HepG2 (cell line): ENCODE measurements at regions not wholly inside any gene's neighbourhood (a gene's known extent, or its start where the extent isn't known, plus 50 kb on each side); places are given as distances from the start of the nearest gene placed in this dataset.

Experiments
- ASH2L ChIP-seq: fragments of 300-600, 200-600 bp; sonication (generic); IDR thresholded peaks from 2 replicates; pipeline ENCODE4 v1.7.0; 2017; ENCODE audit warnings: low read depth, mild to moderate bottlenecking, moderate library complexity, mixed read lengths, low read length; ENCODE audit not compliant: insufficient read length
- ATM ChIP-seq: fragments of 450-650 bp; IDR thresholded peaks from 2 replicates; pipeline ENCODE4 v1.7.1; 2017; ENCODE audit warnings: mild to moderate bottlenecking, borderline replicate concordance
- HHEX ChIP-seq: IDR thresholded peaks from 2 replicates; pipeline ENCODE4 v1.6.1; 2016; ENCODE audit warnings: control low read depth
- HNRNPUL1 ChIP-seq: fragments of 200-400 bp; formaldehyde crosslinking; IDR thresholded peaks from 2 replicates; pipeline ENCODE4 v1.6.1; 2017; ENCODE audit warnings: low read depth, mild to moderate bottlenecking, low read length, moderate library complexity
- KLF9 ChIP-seq: IDR thresholded peaks from 2 replicates; pipeline ENCODE4 v1.6.1; 2016; ENCODE audit warnings: low read depth
- NCOA5 ChIP-seq: sonication (generic); formaldehyde crosslinking; IDR thresholded peaks from 2 replicates; pipeline ENCODE4 v1.4.0; 2020; ENCODE audit warnings: missing genetic modification reagents
- NR2F6 ChIP-seq, 2 experiments: IDR thresholded peaks; 2 replicates each; pipeline ENCODE4 v1.6.1; 2016; ENCODE audit warnings: antibody characterized with exemption in 1 of 2, mild to moderate bottlenecking in 1 of 2
- RFX1 ChIP-seq: fragments of 450-650 bp; IDR thresholded peaks from 2 replicates; pipeline ENCODE4 v1.6.1; 2017
- SOX6 ChIP-seq, 2 experiments: fragments of 450-650 bp in 1 of 2; sonication (generic) in 1 of 2; formaldehyde crosslinking in 1 of 2; IDR thresholded peaks; 2 replicates each; pipeline versions ENCODE4 v1.4.0 to v1.6.1; 2017 to 2020; ENCODE audit warnings: antibody characterized with exemption in 1 of 2, mild to moderate bottlenecking in 1 of 2, missing genetic modification reagents in 1 of 2
- ZNF292 ChIP-seq: sonication (generic); formaldehyde crosslinking; IDR thresholded peaks from 2 replicates; pipeline ENCODE4 v1.8.1; 2022; ENCODE audit warnings: mild to moderate bottlenecking, low read depth, missing genetic modification reagents, borderline replicate concordance
- ZNF296 ChIP-seq: sonication (generic); formaldehyde crosslinking; conservative IDR thresholded peaks from 2 replicates; pipeline ENCODE4 v1.5.0; 2020; ENCODE audit warnings: mild to moderate bottlenecking, missing genetic modification reagents
- ZNF333 ChIP-seq: sonication (generic); formaldehyde crosslinking; IDR thresholded peaks from 2 replicates; pipeline ENCODE4 v1.4.0; 2020; ENCODE audit warnings: mild to moderate bottlenecking, missing genetic modification reagents, borderline replicate concordance
- ZNF335 ChIP-seq: sonication (generic); formaldehyde crosslinking; IDR thresholded peaks from 2 replicates; pipeline ENCODE4 v1.4.0; 2020; ENCODE audit warnings: missing genetic modification reagents
- ZNF589 ChIP-seq: sonication (generic); formaldehyde crosslinking; conservative IDR thresholded peaks from 2 replicates; pipeline ENCODE4 v1.8.0; 2022; ENCODE audit warnings: mild to moderate bottlenecking, moderate library complexity, missing genetic modification reagents
- ZNF839 ChIP-seq: sonication (generic); formaldehyde crosslinking; IDR thresholded peaks from 2 replicates; pipeline ENCODE4 v1.4.0; 2020; ENCODE audit warnings: missing genetic modification reagents, mild to moderate bottlenecking, borderline replicate concordance
- ZSCAN20 ChIP-seq: sonication (generic); formaldehyde crosslinking; IDR thresholded peaks from 2 replicates; pipeline ENCODE4 v1.4.0; 2020; ENCODE audit warnings: missing genetic modification reagents, mild to moderate bottlenecking, borderline replicate concordance
- TF ChIP-seq, protein P1 (sequence below): sonication (generic); formaldehyde crosslinking; IDR thresholded peaks from 2 replicates; pipeline ENCODE4 v1.4.0; 2020; ENCODE audit warnings: mild to moderate bottlenecking, missing genetic modification reagents
- TF ChIP-seq, protein P2 (sequence below): IDR thresholded peaks from 2 replicates; pipeline ENCODE4 v1.6.1; 2016; ENCODE audit warnings: control low read depth
- TF ChIP-seq, protein P3 (sequence below): sonication (generic); formaldehyde crosslinking; IDR thresholded peaks from 2 replicates; pipeline ENCODE4 v1.4.0; 2020; ENCODE audit warnings: mild to moderate bottlenecking, missing genetic modification reagents

- no peak for TF ChIP-seq ZSCAN20 (CRISPR knock-in tag)
- TF ChIP-seq ZNF333 = no peak
- TF ChIP-seq ASH2L = no peak
- TF ChIP-seq KLF9 (CRISPR knock-in tag) = no peak
- TF ChIP-seq ZNF292 (CRISPR knock-in tag) = no peak
- TF ChIP-seq, protein P1, sequence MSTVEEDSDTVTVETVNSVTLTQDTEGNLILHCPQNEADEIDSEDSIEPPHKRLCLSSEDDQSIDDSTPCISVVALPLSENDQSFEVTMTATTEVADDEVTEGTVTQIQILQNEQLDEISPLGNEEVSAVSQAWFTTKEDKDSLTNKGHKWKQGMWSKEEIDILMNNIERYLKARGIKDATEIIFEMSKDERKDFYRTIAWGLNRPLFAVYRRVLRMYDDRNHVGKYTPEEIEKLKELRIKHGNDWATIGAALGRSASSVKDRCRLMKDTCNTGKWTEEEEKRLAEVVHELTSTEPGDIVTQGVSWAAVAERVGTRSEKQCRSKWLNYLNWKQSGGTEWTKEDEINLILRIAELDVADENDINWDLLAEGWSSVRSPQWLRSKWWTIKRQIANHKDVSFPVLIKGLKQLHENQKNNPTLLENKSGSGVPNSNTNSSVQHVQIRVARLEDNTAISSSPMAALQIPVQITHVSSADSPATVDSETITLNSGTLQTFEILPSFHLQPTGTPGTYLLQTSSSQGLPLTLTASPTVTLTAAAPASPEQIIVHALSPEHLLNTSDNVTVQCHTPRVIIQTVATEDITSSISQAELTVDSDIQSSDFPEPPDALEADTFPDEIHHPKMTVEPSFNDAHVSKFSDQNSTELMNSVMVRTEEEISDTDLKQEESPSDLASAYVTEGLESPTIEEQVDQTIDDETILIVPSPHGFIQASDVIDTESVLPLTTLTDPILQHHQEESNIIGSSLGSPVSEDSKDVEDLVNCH (CRISPR knock-in tag) = no peak
- TF ChIP-seq ZNF589 (CRISPR knock-in tag) = no peak
- TF ChIP-seq ZNF296 (CRISPR knock-in tag) = no peak
- TF ChIP-seq SOX6 (IDR thresholded peaks at IDR 0.05) = no peak
- no peak for TF ChIP-seq SOX6 (CRISPR knock-in tag; IDR thresholded peaks at IDR 0.05)
- no peak for TF ChIP-seq HNRNPUL1
- TF ChIP-seq ZNF839 = no peak
- no peak for TF ChIP-seq ZNF335 (CRISPR knock-in tag)
- no peak for TF ChIP-seq NCOA5 (CRISPR knock-in tag)
- TF ChIP-seq, protein P2, sequence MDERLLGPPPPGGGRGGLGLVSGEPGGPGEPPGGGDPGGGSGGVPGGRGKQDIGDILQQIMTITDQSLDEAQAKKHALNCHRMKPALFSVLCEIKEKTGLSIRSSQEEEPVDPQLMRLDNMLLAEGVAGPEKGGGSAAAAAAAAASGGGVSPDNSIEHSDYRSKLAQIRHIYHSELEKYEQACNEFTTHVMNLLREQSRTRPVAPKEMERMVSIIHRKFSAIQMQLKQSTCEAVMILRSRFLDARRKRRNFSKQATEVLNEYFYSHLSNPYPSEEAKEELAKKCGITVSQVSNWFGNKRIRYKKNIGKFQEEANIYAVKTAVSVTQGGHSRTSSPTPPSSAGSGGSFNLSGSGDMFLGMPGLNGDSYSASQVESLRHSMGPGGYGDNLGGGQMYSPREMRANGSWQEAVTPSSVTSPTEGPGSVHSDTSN (CRISPR knock-in tag) = no peak
- no peak for TF ChIP-seq ATM
- TF ChIP-seq, protein P3, sequence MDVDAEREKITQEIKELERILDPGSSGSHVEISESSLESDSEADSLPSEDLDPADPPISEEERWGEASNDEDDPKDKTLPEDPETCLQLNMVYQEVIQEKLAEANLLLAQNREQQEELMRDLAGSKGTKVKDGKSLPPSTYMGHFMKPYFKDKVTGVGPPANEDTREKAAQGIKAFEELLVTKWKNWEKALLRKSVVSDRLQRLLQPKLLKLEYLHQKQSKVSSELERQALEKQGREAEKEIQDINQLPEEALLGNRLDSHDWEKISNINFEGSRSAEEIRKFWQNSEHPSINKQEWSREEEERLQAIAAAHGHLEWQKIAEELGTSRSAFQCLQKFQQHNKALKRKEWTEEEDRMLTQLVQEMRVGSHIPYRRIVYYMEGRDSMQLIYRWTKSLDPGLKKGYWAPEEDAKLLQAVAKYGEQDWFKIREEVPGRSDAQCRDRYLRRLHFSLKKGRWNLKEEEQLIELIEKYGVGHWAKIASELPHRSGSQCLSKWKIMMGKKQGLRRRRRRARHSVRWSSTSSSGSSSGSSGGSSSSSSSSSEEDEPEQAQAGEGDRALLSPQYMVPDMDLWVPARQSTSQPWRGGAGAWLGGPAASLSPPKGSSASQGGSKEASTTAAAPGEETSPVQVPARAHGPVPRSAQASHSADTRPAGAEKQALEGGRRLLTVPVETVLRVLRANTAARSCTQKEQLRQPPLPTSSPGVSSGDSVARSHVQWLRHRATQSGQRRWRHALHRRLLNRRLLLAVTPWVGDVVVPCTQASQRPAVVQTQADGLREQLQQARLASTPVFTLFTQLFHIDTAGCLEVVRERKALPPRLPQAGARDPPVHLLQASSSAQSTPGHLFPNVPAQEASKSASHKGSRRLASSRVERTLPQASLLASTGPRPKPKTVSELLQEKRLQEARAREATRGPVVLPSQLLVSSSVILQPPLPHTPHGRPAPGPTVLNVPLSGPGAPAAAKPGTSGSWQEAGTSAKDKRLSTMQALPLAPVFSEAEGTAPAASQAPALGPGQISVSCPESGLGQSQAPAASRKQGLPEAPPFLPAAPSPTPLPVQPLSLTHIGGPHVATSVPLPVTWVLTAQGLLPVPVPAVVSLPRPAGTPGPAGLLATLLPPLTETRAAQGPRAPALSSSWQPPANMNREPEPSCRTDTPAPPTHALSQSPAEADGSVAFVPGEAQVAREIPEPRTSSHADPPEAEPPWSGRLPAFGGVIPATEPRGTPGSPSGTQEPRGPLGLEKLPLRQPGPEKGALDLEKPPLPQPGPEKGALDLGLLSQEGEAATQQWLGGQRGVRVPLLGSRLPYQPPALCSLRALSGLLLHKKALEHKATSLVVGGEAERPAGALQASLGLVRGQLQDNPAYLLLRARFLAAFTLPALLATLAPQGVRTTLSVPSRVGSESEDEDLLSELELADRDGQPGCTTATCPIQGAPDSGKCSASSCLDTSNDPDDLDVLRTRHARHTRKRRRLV (CRISPR knock-in tag) = no peak
- no peak for TF ChIP-seq HHEX (CRISPR knock-in tag)
- no peak for TF ChIP-seq RFX1
- no peak for TF ChIP-seq NR2F6 (IDR thresholded peaks at IDR 0.05)
- TF ChIP-seq NR2F6 (CRISPR knock-in tag; IDR thresholded peaks at IDR 0.05) = no peak; the same call in 1 of the 2 replicates
Measured at GRCh38 chr16:81175325-81175891, 63.1 kb upstream of the BCO1 start (continued).
